Erythroblast (primary cell): ENCODE measurements at regions not wholly inside any gene's neighbourhood (a gene's known extent, or its start where the extent isn't known, plus 50 kb on each side); places are given as distances from the start of the nearest gene placed in this dataset.

Experiments
- GATA1 ChIP-seq: IDR thresholded peaks from 2 replicates; pipeline ENCODE4 v1.6.1; 2011; ENCODE audit warnings: low read depth, mild to moderate bottlenecking, control low read depth, low read length, moderate library complexity
- POLR2A ChIP-seq: IDR thresholded peaks from 2 replicates; pipeline ENCODE4 v1.6.1; 2011; ENCODE audit warnings: mild to moderate bottlenecking, low read length

- TF ChIP-seq POLR2A, result no peak
- TF ChIP-seq GATA1, result no peak
These were observed 314.7 kb downstream of the ENC1 start for GRCh38 chr5:74325866-74326265.
